ENCODE measurements at regions not wholly inside any gene's neighbourhood (a gene's known extent, or its start where the extent isn't known, plus 50 kb on each side); places are given as distances from the start of the nearest gene placed in this dataset.

DNA sequence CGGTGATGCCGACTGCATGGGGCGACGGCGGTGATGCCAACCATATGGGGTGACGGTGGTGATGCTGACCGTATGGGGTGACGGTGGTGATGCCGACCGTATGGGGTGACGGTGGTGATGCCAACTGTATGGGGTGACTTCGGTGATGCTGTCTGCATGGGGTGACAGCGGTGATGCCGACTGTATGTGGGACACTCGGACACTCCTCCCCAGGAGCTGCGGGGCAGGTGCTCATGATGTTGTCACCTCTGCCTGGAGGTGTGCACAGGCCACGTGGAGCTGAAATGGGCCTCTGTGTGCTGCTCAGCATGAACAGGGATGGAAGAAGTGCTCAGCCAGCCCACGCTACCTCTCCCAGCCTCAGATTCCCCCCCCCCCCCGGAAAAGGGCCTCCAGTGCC lies 171.8 kb downstream of the OLFM1 start:
- Histone ChIP-seq H3K9me1 (ENCODE audit: control insufficient read depth, insufficient read depth, low read length) (no peaks in the 10 kb centered on the region), H2AFZ (ENCODE audit: low read depth, low read length) (no peak overlapping the region), H3K9ac (ENCODE audit: insufficient read depth in 1 of 2, low read depth in 2 of 2, low read length in 2 of 2) (no peak overlapping the region), H3K27ac (ENCODE audit: extremely low read depth, low read depth, low read length) (no peak overlapping the region), H3K4me2 (ENCODE audit: insufficient read depth, low read length) (no peak overlapping the region), H4K20me1 (replicated peaks; ENCODE audit: control insufficient read depth, insufficient read depth, low read length) (peaks cover 6% of the 10 kb centered on the region; the same call in 1 of the 2 replicates), H3K4me3 (no peak overlapping the region), H3K27me3 (ENCODE audit: control insufficient read depth in 2 of 2, insufficient read depth in 2 of 2, low read length in 2 of 2) (peaks cover 0 to 64% of the 10 kb centered on the region in 2 experiments; a peak in 2 of 5 replicates), H3K36me3 (ENCODE audit: control insufficient read depth, insufficient read depth, low read length) (no peaks in the 10 kb centered on the region), H3K4me1 (replicated peaks in 1 of 2; ENCODE audit: control insufficient read depth in 2 of 2, insufficient read depth in 2 of 2, low read length in 2 of 2) (no peaks in the 10 kb centered on the region; a peak in 1 of 5 replicates), H3K79me2 (ENCODE audit: control insufficient read depth, insufficient read depth, low read length) (no peaks in the 10 kb centered on the region), H3K9me3 (replicated peaks; ENCODE audit: control insufficient read depth, insufficient read depth, low read depth, low read length) (no peaks in the 10 kb centered on the region)
- DNase-seq (ENCODE audit: extremely low read depth in 1 of 4, low spot score in 3 of 4) (no peak), FAIRE-seq (no peak), ATAC-seq (no peak)
- in situ Hi-C loops (cut with MboI) (no loop called here), intact Hi-C loops (cut with micrococcal nuclease) (no loop called here)
- ChIA-PET POLR2A (no interaction called here), CTCF (ENCODE audit: low intra/inter-chr PET ratio) (no interaction called here)
- BruUV-seq (replicated peaks): no TSS peak
- TF ChIP-seq, protein P1, sequence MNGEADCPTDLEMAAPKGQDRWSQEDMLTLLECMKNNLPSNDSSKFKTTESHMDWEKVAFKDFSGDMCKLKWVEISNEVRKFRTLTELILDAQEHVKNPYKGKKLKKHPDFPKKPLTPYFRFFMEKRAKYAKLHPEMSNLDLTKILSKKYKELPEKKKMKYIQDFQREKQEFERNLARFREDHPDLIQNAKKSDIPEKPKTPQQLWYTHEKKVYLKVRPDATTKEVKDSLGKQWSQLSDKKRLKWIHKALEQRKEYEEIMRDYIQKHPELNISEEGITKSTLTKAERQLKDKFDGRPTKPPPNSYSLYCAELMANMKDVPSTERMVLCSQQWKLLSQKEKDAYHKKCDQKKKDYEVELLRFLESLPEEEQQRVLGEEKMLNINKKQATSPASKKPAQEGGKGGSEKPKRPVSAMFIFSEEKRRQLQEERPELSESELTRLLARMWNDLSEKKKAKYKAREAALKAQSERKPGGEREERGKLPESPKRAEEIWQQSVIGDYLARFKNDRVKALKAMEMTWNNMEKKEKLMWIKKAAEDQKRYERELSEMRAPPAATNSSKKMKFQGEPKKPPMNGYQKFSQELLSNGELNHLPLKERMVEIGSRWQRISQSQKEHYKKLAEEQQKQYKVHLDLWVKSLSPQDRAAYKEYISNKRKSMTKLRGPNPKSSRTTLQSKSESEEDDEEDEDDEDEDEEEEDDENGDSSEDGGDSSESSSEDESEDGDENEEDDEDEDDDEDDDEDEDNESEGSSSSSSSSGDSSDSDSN (IDR thresholded peaks at IDR 0.05; ENCODE audit: borderline replicate concordance in 1 of 2, low read depth in 2 of 2, low read length in 2 of 2): no peak
- TF ChIP-seq KHSRP (IDR thresholded peaks at IDR 0.05): no peak
- TF ChIP-seq PHTF2 (CRISPR knock-in tag; IDR thresholded peaks at IDR 0.05): no peak
- TF ChIP-seq RBM14 (IDR thresholded peaks at IDR 0.05; ENCODE audit: borderline replicate concordance, insufficient read depth, low read depth, low read length): no peak
- TF ChIP-seq, protein P2, sequence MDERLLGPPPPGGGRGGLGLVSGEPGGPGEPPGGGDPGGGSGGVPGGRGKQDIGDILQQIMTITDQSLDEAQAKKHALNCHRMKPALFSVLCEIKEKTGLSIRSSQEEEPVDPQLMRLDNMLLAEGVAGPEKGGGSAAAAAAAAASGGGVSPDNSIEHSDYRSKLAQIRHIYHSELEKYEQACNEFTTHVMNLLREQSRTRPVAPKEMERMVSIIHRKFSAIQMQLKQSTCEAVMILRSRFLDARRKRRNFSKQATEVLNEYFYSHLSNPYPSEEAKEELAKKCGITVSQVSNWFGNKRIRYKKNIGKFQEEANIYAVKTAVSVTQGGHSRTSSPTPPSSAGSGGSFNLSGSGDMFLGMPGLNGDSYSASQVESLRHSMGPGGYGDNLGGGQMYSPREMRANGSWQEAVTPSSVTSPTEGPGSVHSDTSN (CRISPR knock-in tag; IDR thresholded peaks at IDR 0.05; ENCODE audit: low read depth): no peak
- TF ChIP-seq, protein P2 (tag; conservative IDR thresholded peaks at IDR 0.05; ENCODE audit: low read depth): no peak
- TF ChIP-seq C11orf30 (IDR thresholded peaks at IDR 0.05; ENCODE audit: low read depth): no peak
- TF ChIP-seq, protein P3, sequence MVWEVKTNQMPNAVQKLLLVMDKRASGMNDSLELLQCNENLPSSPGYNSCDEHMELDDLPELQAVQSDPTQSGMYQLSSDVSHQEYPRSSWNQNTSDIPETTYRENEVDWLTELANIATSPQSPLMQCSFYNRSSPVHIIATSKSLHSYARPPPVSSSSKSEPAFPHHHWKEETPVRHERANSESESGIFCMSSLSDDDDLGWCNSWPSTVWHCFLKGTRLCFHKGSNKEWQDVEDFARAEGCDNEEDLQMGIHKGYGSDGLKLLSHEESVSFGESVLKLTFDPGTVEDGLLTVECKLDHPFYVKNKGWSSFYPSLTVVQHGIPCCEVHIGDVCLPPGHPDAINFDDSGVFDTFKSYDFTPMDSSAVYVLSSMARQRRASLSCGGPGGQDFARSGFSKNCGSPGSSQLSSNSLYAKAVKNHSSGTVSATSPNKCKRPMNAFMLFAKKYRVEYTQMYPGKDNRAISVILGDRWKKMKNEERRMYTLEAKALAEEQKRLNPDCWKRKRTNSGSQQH (CRISPR knock-in tag; IDR thresholded peaks at IDR 0.05): no peak
- no peak for TF ChIP-seq ILF3 (IDR thresholded peaks at IDR 0.05; ENCODE audit: borderline replicate concordance)
- no peak for TF ChIP-seq CHD2 (IDR thresholded peaks at IDR 0.05; ENCODE audit: low read depth, low read length)
- TF ChIP-seq ZNF75A (CRISPR knock-in tag; IDR thresholded peaks at IDR 0.05): no peak
- TF ChIP-seq CTBP1 (IDR thresholded peaks at IDR 0.05; ENCODE audit: borderline replicate concordance): no peak
- no peak for TF ChIP-seq ZSCAN29 (IDR thresholded peaks at IDR 0.05)
- 1% methylated on average over 12 of the region's 19 CpGs for WGBS (ENCODE audit: insufficient coverage, low coverage, missing lambda C conversion rate)

Measured in K562 (cell line).